Lower lobe of right lung (tissue), 2 donors: ENCODE measurements at regions not wholly inside any gene's neighbourhood (a gene's known extent, or its start where the extent isn't known, plus 50 kb on each side); places are given as distances from the start of the nearest gene placed in this dataset.

Experiments used
- ATAC-seq, 2 donors: fragments of 200-7000 bp; cut with Tn5 transposase; one replicate each; pipeline ENCODE4 v1.9.1; 2020 to 2022; ENCODE audit warnings: mild to moderate bottlenecking in 2 of 2, moderate library complexity in 2 of 2
- DNase-seq: peaks from one replicate; pipeline ENCODE4 v3.0.0-alpha.2; 2020
- H3K27ac ChIP-seq: fragments of 200-600 bp; one replicate; pipeline ENCODE4 v1.8.0; 2022
- H3K27me3 ChIP-seq: fragments of 200-600 bp; one replicate; pipeline ENCODE4 v1.8.0; 2022; ENCODE audit warnings: low read depth
- H3K36me3 ChIP-seq: fragments of 200-600 bp; one replicate; pipeline ENCODE4 v1.8.0; 2022; ENCODE audit warnings: mild to moderate bottlenecking
- H3K4me1 ChIP-seq: fragments of 200-600 bp; one replicate; pipeline ENCODE4 v1.8.0; 2022
- H3K4me3 ChIP-seq: fragments of 200-600 bp; one replicate; pipeline ENCODE4 v1.8.0; 2022; ENCODE audit warnings: mild to moderate bottlenecking
- H3K9me3 ChIP-seq: fragments of 200-600 bp; one replicate; pipeline ENCODE4 v1.8.0; 2022
- CTCF ChIP-seq: fragments of 200-600 bp; IDR thresholded peaks from one replicate; pipeline ENCODE4 v1.8.0; 2022; ENCODE audit warnings: antibody characterized with exemption, mild to moderate bottlenecking
- intact Hi-C: fragments of 100-400 bp; cut with DNase I; formaldehyde crosslinking; loops from one replicate; pipeline ENCODE4 v1.11.0; 2022
- donor health status: DM: no; HTN: yes; CAD: no; lungs with severe emphysema.

- Histone ChIP-seq H3K27ac (no peak overlapping the region), H3K4me3 (no peak overlapping the region), H3K9me3 (no peaks in the 10 kb centered on the region), H3K36me3 (no peaks in the 10 kb centered on the region), H3K4me1 (no peaks in the 10 kb centered on the region), H3K27me3 (peaks cover 9% of the 10 kb centered on the region)
- intact Hi-C loops, result no loop called here
- DNase-seq (no peak), ATAC-seq (no peak)
- TF ChIP-seq CTCF, result no peak
These were observed 145.7 kb upstream of the B3GAT1 start for GRCh38 chr11:134557571-134558257.

GRCh38 chr11:134556186-134556585, 144.1 kb upstream of the B3GAT1 start:
- intact Hi-C loops, result no loop called here
- Histone ChIP-seq H3K27ac (no peak overlapping the region), H3K4me3 (no peak overlapping the region), H3K4me1 (no peaks in the 10 kb centered on the region), H3K27me3 (peaks cover 9% of the 10 kb centered on the region), H3K9me3 (no peaks in the 10 kb centered on the region), H3K36me3 (no peaks in the 10 kb centered on the region)
- no peak for ATAC-seq
- TF ChIP-seq CTCF, result no peak
- DNase-seq, result no peak

DNA sequence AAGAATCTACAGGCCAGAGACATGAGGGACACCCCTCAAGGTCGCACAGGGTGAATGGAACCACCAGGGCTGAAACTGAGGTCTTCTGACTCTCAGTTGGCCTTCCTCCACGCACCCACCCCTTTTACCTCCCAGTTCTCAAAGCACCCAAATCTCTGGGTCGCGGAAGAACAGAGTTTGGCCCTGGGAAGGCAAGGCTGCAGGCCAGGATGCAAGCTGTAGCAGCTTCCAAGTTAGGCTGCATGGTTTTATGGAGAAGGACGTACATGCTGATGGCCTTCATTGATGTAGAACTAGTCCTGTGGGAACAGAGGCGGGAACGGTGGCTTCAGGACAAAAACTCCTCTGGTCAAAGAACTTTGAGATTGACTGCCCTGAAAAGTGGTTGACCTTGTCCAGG, 143.5 kb upstream of the B3GAT1 start:
- peaks cover 9% of the 10 kb centered on the region for H3K27me3 ChIP-seq
- no peak overlapping the region for H3K4me3 ChIP-seq
- H3K9me3 ChIP-seq, result no peaks in the 10 kb centered on the region
- intact Hi-C loops, result no loop called here
- H3K36me3 ChIP-seq, result no peaks in the 10 kb centered on the region
- TF ChIP-seq CTCF, result no peak
- H3K4me1 ChIP-seq, result no peaks in the 10 kb centered on the region
- DNase-seq (no peak), ATAC-seq (no peak)
- H3K27ac ChIP-seq, result no peak overlapping the region

DNA sequence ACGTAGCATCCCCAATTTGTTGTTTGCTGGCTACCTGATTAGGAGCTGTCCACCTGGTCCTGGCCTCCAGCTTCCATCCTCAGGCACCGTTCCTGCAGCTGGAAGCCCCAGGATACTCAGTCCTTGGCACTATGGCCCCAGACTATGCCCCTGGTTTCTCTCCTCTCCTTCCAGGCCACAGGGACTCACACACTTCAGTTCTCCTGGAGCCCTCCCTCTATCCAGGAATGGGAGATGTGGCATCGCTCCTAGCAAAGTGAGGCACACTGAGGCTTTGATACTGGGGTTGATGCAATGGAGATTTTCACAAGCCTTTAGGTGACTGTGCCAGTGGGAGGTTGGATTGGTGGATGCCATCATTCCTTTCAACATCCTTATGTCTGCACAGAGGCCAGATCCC, 142.8 kb upstream of the B3GAT1 start:
- no peak for DNase-seq

DNA sequence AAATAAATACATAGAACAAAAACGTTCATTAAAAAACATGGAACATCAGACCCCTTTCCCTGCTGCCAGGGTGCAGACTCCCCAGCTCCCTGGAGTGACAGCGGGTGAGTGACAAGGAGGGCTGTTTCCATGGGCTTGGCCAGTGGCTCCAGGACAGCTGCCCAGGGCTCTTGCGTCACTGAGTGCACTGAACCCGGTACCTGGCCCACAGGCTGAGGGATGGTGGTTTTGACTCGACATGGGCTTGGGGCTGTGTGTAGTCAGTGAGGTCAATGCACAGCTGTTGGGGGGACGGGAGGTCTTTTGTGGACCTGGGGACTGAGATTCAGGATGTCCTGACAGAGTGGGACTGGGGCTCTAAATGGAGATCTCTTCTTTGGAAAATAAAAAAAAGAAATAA, 142.1 kb upstream of the B3GAT1 start:
- Histone ChIP-seq H3K4me1 (no peaks in the 10 kb centered on the region), H3K4me3 (no peak overlapping the region), H3K36me3 (no peaks in the 10 kb centered on the region), H3K9me3 (no peaks in the 10 kb centered on the region), H3K27me3 (no peaks in the 10 kb centered on the region), H3K27ac (no peak overlapping the region)
- TF ChIP-seq CTCF, result no peak
- ATAC-seq, result no peak
- intact Hi-C loops, result no loop called here
- no peak for DNase-seq

More for the DNA sequence above, 142.8 kb upstream of the B3GAT1 start:
- no peak for TF ChIP-seq CTCF
- H3K4me1 ChIP-seq, result no peaks in the 10 kb centered on the region
- ATAC-seq, result no peak
- H3K36me3 ChIP-seq, result no peaks in the 10 kb centered on the region
- peaks cover 6% of the 10 kb centered on the region for H3K27me3 ChIP-seq
- H3K9me3 ChIP-seq, result no peaks in the 10 kb centered on the region
- H3K27ac ChIP-seq, result no peak overlapping the region
- H3K4me3 ChIP-seq, result no peak overlapping the region
- intact Hi-C loops, result no loop called here

DNA sequence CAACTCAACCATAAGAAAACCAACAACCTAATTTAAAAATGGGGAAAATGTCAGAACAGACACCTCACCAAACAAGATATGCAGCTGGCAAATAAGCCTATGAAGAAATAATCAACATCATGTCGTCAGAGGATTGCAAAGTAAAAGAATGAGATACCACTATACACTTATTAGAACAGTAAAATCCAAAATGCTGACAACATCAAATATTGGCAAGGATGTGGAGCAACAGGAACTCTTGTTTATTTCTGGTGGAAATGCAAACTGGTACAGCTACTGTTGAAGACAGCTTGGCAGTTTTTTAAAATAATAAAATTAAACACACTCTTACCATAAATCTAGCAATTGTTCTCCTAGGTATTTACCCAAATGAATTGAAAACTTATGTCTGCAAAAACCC, 140.7 kb upstream of the B3GAT1 start:
- intact Hi-C loops, result no loop called here

More for the DNA sequence above, 140.7 kb upstream of the B3GAT1 start:
- Histone ChIP-seq H3K4me3 (no peak overlapping the region), H3K27me3 (no peaks in the 10 kb centered on the region), H3K4me1 (no peaks in the 10 kb centered on the region), H3K9me3 (no peaks in the 10 kb centered on the region), H3K36me3 (no peaks in the 10 kb centered on the region), H3K27ac (no peak overlapping the region)
- DNase-seq (no peak), ATAC-seq (no peak)
- no peak for TF ChIP-seq CTCF
